IMR-90 (cell line): ENCODE measurements at regions not wholly inside any gene's neighbourhood (a gene's known extent, or its start where the extent isn't known, plus 50 kb on each side); places are given as distances from the start of the nearest gene placed in this dataset.

ENCODE experiments used
- BHLHE40 ChIP-seq: fragments of 150-350 bp; IDR thresholded peaks from 2 replicates; pipeline ENCODE4 v1.6.1; 2016; ENCODE audit warnings: mild to moderate bottlenecking, low read depth, low read length
- CEBPB ChIP-seq: IDR thresholded peaks from 2 replicates; pipeline ENCODE4 v1.6.1; 2012; ENCODE audit warnings: low read depth, low read length, improper control_type of control experiment
- CHD1 ChIP-seq: IDR thresholded peaks from 2 replicates; pipeline ENCODE4 v1.6.1; 2012; ENCODE audit warnings: low read depth, low read length, improper control_type of control experiment
- ELK1 ChIP-seq: fragments of 150-350 bp; IDR thresholded peaks from 2 replicates; pipeline ENCODE4 v1.6.1; 2016; ENCODE audit warnings: low read depth, mild to moderate bottlenecking, low read length, moderate library complexity, borderline replicate concordance
- FOS ChIP-seq: fragments of 150-350 bp; IDR thresholded peaks from 2 replicates; pipeline ENCODE4 v1.6.1; 2016; ENCODE audit warnings: low read depth, low read length
- MAFK ChIP-seq: IDR thresholded peaks from 2 replicates; pipeline ENCODE4 v1.6.1; 2012; ENCODE audit warnings: low read depth, low read length, improper control_type of control experiment
- MXI1 ChIP-seq: IDR thresholded peaks from 2 replicates; pipeline ENCODE4 v1.6.1; 2012; ENCODE audit warnings: low read depth, mild to moderate bottlenecking, low read length, moderate library complexity, borderline replicate concordance
- POLR2A ChIP-seq: IDR thresholded peaks from 2 replicates; pipeline ENCODE4 v1.6.1; 2012; ENCODE audit warnings: mild to moderate bottlenecking, low read depth, low read length
- RAD21 ChIP-seq: IDR thresholded peaks from 2 replicates; pipeline ENCODE4 v1.6.1; 2012; ENCODE audit warnings: low read length, improper control_type of control experiment
- RCOR1 ChIP-seq: IDR thresholded peaks from 2 replicates; pipeline ENCODE4 v1.6.1; 2012; ENCODE audit warnings: mild to moderate bottlenecking, low read length, improper control_type of control experiment; ENCODE audit not compliant: insufficient replicate concordance
- RFX5 ChIP-seq: IDR thresholded peaks from 2 replicates; pipeline ENCODE4 v1.8.0; 2012; ENCODE audit warnings: low read depth, mild to moderate bottlenecking, low read length, moderate library complexity
- SMC3 ChIP-seq: fragments of 150-350 bp; IDR thresholded peaks from 2 replicates; pipeline ENCODE4 v1.6.1; 2016; ENCODE audit warnings: low read depth, mild to moderate bottlenecking, antibody characterized with exemption, low read length, moderate library complexity
- USF2 ChIP-seq: fragments of 150-350 bp; IDR thresholded peaks from 2 replicates; pipeline ENCODE4 v1.6.1; 2017; ENCODE audit warnings: mild to moderate bottlenecking, antibody characterized with exemption, low read length, low read depth
- TF ChIP-seq, protein P1 (sequence below): conservative IDR thresholded peaks from 2 replicates; pipeline ENCODE4 v1.5.1; 2012; ENCODE audit warnings: mild to moderate bottlenecking, low read depth, low read length, improper control_type of control experiment

DNA sequence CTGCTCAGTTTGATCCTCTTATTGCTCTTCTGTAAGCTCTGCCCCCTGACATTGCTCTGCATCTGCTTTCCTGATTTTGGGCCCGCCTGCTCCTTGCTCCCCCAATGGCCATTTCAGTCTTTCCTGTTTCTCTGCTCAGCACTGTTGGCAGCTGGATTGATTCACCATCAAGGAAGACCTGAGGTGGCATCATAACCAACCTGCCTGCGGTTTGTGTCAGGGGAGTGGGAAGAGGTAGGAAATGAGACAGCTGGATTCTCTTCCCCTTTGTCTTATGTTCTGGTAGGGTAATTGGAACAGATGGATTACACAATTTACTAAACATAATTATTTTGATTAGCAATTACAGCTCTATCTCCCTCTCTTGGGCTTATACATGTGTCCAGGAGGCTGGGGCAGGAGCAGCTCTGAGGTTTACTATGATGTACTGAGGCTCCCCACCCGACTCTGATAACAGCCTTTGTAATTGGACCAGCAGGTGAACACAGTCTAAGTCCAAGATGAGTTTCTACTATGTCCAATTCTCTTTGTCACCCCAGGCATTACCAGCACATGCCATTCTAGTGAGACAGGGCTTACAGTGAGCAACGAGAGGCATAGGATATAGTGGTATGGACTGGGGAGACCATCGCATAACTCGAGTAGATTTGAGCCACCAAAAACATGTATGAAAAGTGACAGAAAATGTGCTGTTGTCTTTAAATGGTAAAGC lies 151.8 kb upstream of the MMADHC start:
- TF ChIP-seq, protein P1, sequence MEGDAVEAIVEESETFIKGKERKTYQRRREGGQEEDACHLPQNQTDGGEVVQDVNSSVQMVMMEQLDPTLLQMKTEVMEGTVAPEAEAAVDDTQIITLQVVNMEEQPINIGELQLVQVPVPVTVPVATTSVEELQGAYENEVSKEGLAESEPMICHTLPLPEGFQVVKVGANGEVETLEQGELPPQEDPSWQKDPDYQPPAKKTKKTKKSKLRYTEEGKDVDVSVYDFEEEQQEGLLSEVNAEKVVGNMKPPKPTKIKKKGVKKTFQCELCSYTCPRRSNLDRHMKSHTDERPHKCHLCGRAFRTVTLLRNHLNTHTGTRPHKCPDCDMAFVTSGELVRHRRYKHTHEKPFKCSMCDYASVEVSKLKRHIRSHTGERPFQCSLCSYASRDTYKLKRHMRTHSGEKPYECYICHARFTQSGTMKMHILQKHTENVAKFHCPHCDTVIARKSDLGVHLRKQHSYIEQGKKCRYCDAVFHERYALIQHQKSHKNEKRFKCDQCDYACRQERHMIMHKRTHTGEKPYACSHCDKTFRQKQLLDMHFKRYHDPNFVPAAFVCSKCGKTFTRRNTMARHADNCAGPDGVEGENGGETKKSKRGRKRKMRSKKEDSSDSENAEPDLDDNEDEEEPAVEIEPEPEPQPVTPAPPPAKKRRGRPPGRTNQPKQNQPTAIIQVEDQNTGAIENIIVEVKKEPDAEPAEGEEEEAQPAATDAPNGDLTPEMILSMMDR = no peak
- TF ChIP-seq POLR2A = no peak
- TF ChIP-seq USF2 = no peak
- no peak for TF ChIP-seq BHLHE40
- TF ChIP-seq RFX5 = no peak
- no peak for TF ChIP-seq MAFK
- no peak for TF ChIP-seq MXI1
- no peak for TF ChIP-seq ELK1
- TF ChIP-seq RCOR1 = no peak
- TF ChIP-seq CHD1 = no peak
- no peak for TF ChIP-seq RAD21
- TF ChIP-seq CEBPB = no peak
- TF ChIP-seq SMC3 = no peak
- no peak for TF ChIP-seq FOS
